NCI-H524 (cell line): ENCODE measurements at regions not wholly inside any gene's neighbourhood (a gene's known extent, or its start where the extent isn't known, plus 50 kb on each side); places are given as distances from the start of the nearest gene placed in this dataset.

ENCODE experiments used
- DNase-seq, 2 experiments: peaks; one replicate each; lab custom pipeline; 2025; lab: John Stamatoyannopoulos, UW

DNA sequence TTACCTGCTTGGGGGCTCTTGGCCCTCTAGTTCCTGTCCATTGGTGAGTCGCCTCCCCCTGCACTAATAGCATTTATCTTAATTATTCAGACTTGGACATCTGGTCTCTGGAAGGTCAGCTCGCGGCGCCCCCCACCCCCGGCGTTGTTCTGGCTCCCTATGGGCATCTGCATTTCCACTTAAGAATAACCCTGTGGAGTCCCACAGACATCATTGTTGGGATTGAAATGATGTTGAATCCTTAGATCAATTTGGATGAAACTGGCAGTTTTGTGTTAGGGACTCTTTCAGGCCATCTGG lies 313.8 kb upstream of the HS6ST1 start:
- no peak for DNase-seq

DNA sequence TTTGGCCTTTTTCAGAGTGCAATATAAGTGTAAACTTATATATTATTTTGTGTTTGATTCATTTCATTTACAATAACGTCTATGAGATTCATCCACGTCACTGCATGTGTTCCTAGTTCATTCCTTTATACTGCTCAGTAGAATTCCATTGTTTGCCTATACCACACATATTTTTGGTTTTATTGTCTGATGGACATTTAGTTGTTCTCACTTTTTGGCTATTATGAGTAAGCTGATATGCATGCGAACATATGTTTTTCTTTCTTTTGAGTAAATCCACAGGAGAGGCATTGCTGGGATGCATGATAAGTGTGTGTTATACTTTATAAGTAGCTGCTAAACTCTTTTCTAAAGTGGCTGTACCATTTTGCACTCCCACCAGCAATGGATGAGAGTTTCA lies 314.8 kb upstream of the HS6ST1 start:
- DNase-seq = peak in 1 of 2 experiments; percentile 8

DNA sequence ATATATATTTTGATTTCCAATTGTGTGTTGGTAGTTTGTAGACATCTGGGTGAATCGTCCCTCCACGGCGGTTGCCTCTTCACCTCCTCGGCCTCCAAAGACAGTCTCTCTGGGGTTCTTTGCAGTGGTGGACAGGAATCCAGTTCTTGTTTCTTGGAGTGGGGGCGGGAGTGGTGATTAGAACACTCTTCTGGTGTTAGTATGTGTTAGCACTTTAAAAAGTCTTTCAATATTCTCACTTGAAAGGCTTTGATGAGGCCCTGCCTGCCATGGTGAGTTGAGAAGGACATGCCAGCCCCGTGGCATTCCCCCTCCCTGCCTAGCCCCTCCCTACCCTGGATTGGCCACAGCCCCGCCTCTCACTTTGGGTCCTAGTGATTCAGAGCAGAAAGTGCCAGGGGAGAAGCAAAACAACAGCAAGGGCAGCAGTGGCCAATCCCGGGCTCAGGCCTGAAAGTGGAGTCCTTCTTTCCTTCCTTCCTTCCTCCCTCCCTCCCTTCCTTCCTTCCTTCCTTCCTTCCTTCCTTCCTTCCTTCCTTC lies 316.8 kb upstream of the HS6ST1 start:
- no peak for DNase-seq

DNA sequence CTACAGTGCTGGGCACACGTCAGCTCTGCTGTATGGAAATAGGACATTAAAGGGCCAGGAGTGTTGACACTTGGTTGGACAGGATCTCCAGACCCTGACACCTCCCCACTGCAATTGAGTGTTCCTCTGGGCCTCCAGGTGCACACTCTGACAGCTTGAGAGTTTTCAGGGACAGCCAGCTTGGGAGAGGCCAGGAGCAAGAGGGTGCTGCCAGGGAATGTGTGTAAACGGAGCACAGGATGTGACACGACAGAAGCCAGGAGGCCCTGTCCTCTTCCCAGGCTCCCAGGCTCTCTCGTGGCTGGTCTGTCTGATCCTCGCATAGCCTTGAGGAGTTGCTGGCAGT lies 318.1 kb upstream of the HS6ST1 start:
- DNase-seq = no peak

- no peak for DNase-seq
Observed at GRCh38 chr2:128637481-128638155, 318.9 kb upstream of the HS6ST1 start.

DNA sequence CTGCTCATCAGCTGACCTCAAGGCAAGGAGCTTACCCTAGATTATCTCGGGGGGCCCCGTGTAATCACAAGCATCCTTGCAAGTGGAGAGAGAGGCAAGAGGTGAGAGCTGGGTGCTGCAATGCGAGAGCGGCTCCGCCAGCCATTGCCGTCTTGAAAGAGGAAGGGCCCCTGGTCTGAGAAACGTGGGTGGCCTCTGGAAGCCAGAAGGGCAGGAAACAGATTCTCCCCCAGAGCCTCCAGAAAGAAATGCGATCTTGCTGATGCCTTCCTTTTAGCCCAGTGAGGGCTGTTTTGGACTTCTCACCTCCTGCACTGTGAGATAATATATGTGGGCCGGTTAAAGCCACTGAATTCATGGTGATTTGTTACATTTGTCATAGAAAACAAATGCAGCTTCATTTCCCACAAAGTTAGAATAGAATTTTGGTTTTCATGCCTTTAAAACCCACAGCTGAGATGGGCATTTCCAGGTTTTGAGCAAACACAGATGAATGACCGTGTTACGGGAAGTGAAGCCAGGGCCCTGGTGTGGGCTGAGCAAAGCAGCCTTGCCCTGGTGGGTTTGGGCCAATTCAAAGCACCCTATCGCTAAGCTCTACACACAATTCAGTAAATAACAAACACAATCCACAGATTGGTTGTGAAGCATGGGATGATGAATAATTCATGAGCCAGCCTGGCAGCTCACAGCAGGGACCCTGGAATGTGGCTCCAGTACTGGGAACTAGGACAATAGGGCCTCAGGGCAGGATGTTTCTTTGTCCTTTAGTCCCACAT lies 319.9 kb upstream of the HS6ST1 start:
- DNase-seq = peak in 1 of 2 experiments; percentile 41

- no peak for DNase-seq
Observed at GRCh38 chr2:128639120-128639477, 320.4 kb upstream of the HS6ST1 start.

GRCh38 chr2:128639693-128640092 lies 321.0 kb upstream of the HS6ST1 start:
- no peak for DNase-seq

- no peak for DNase-seq
Observed at GRCh38 chr2:128640166-128640844, 321.6 kb upstream of the HS6ST1 start.

DNA sequence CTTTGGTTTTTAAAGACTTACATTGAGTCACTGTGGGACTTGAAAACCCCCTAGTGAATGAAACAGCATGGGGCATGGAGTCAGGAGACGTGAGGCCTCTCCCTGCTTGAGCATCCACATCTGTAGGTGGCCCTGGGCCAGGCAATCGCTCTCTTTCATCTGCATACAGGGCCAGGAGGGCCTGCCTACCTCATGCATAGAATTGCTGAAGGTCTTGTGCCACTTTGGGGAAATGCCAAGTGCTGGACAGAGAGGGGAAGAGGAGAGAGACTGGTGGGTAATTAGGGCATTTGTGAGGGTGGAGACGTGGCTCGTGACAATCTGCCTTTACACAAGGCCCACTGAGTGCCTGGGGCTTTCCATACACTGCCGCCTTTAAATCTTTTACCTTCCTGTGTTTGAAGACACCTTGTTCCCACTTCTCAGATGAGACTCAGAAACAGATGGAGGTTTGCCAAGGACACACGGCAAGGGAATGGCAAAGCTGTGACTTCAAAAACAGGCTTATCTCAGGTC lies 322.2 kb upstream of the HS6ST1 start:
- no peak for DNase-seq

- no peak for DNase-seq
Observed at GRCh38 chr2:128641421-128642080, 322.9 kb upstream of the HS6ST1 start.

- DNase-seq = peak in 1 of 2 experiments; percentile 9
Observed at GRCh38 chr2:128642316-128642715, 323.6 kb upstream of the HS6ST1 start.

- no peak for DNase-seq
Observed at GRCh38 chr2:128642821-128643220, 324.2 kb upstream of the HS6ST1 start.

DNA sequence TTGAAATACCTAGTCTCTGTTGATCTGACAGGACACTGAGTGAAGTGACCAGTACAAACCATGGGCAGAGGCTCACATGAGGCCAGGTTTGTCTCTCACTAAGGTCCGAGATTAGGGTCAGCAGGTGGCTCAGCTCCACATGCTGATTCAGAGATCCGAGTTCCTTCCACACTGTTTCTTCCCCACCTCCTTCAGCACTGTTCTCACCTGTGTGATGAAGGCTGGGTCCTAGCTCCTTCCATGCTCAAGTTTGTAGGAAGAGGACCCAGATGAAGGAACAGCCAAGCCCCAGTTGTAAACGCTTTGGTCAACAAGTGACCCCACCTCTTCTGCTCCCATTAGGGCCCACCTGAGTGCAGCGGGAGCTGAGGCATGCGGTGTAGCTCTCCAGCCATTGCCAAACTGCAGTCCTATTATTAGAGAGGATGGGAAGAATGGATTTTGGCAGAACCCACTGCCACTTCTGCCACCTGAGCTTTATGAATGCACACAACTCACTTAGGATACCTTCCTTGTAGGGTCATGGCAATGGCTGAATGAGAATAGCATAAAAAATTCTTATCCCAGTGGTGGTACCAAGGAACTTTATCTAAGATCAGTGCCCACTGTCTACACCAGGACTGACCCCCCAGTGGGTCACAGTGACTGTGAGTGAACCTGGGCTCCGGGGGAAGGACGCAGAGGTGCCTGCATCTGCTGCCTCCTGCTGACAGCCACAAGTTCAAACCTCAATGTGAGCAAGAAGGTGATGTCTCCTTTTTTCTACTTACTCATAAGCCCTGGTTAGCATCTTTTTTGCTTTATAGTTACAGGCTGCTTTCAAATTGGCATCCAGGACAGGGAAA lies 324.8 kb upstream of the HS6ST1 start:
- no peak for DNase-seq

DNA sequence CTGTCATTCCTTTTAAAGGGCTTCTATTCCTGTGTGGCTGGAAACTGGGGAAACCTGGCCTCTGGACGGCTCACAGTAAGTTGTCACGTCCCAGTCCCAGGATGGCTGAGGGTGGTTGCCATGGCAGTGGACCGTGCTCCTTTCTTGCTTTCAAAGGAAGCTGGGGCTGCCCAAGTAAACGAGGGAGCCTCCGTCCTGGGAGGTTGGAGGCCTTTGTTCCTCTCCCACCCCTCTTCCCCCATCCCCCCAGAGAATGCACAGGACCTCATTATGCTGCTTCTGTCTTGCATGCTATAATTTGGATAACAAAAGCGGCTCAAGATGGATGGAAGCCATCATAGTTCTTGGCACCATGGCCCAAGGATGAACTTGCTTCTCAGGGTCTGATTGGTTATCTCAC lies 325.5 kb upstream of the HS6ST1 start:
- peak; percentile 59 to 89 for DNase-seq

DNA sequence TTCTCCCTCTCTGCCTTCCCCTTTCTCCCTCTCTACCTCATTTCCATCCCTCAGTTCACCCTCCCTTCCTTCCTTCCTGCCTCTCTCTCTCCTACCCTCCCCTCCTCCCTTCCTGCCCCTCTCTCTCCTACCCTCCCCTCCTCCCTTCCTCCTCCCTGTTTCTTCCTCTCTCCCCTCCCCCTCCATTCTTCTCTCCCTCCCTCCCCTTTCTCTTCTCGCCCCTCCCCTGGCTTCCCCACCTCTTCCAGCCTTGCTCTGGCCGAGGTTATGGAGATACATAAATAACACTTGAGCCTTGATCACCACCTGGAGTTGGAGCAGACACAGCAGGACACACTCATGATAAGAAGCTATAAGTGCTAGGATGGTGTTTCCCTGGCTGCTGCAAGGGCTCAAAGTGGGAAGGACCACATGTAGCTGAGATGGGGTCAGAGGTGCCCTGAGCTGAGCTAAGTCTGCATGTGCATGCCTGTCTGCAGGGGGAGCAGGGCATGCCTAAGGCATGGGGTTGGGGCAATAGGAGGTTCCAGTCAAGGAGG lies 326.1 kb upstream of the HS6ST1 start:
- DNase-seq = peak; percentile 85 to 96

DNA sequence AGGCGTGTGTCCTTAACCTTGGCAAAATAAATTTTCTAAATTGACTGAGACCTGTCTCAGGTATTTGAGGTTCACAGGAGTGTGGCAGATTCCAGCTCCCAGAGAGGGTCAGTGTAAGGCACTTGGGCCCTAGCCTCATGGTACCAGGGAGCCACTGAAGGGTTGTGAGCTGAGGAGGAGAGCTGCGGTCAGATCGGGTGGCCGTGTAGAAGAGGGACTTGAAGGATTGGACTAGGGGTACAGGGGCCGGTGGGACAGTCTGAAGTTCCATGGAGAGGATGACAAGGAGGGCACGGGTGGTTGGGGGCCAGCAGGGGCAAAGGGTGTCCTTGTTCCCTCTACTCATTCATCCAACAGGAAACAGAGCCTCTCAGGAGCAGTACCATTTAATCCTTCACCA lies 327.0 kb upstream of the HS6ST1 start:
- no peak for DNase-seq

- no peak for DNase-seq
Observed at GRCh38 chr2:128646091-128646490, 327.4 kb upstream of the HS6ST1 start.

DNA sequence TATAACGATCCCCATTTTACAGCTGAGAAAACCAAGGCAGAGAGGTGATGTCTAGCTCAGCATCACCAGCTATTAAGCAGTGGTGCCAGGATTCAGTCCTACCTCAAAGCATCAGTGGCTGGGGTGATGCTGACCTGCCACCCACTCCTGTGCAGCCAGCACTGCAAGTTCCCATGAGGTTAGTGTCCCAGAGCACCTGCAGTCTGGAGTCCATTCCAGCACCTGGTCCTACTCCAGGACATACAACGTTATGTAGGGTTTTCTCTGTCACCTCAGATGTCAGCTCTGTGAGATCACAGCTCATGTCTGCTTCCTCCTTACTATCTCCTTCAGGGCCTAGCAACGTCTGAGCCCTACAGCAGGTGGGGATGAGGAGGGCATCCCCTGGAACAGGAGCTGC lies 328.0 kb upstream of the HS6ST1 start:
- DNase-seq = no peak

DNA sequence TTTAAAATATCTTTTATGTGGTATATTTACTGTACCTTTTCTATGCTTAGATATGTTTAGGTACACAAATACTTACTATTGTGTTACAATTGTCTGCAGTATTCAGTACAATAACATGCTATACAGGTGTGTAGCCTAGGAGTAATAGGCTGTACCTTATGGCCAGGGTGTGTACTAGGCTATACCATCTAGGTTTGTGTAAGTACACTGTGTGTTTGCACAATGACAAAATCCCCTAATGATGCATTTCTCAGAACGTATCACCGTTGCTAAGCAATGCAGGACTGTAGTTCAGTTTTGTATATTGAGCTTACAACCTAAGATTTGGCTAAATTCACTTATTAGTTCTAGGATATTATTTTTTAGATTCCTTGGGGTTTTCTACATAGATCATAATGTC lies 332.3 kb upstream of the HS6ST1 start:
- no peak for DNase-seq

GRCh38 chr2:128654408-128654807 lies 335.7 kb upstream of the HS6ST1 start:
- no peak for DNase-seq
